Mesothelial cell of epicardium (in vitro differentiated cells): ENCODE measurements at regions not wholly inside any gene's neighbourhood (a gene's known extent, or its start where the extent isn't known, plus 50 kb on each side); places are given as distances from the start of the nearest gene placed in this dataset.

Experiments
- DNase-seq, 2 experiments: peaks; one replicate each; pipeline ENCODE4 v3.0.0; 2021; ENCODE audit warnings: low spot score in 2 of 2; ENCODE audit not compliant: unreplicated experiment in 2 of 2
- H3K27ac Mint-ChIP-seq: 2 replicates; pipeline ENCODE4 v1.8.0; 2021; ENCODE audit warnings: mixed read lengths
- H3K27me3 Mint-ChIP-seq: 2 replicates; pipeline ENCODE4 v1.8.0; 2021; ENCODE audit warnings: low read depth, mixed read lengths
- H3K36me3 Mint-ChIP-seq: 2 replicates; pipeline ENCODE4 v1.8.0; 2021; ENCODE audit warnings: mixed read lengths
- H3K4me1 Mint-ChIP-seq: 2 replicates; pipeline ENCODE4 v1.8.0; 2021; ENCODE audit warnings: mixed read lengths
- H3K4me3 Mint-ChIP-seq: 2 replicates; pipeline ENCODE4 v1.8.0; 2021; ENCODE audit warnings: mild to moderate bottlenecking, moderate library complexity, mixed read lengths
- H3K9me3 Mint-ChIP-seq: 2 replicates; pipeline ENCODE4 v1.8.0; 2021; ENCODE audit warnings: mixed read lengths
- TF ChIP-seq, protein P1 (sequence below): fragments of 200-600 bp; sonication (generic); IDR thresholded peaks from one replicate; pipeline ENCODE4 v1.5.0; 2021; ENCODE audit warnings: antibody characterized with exemption; ENCODE audit not compliant: unreplicated experiment

- DNase-seq = no peak
- Mint-ChIP-seq H3K9me3 (peaks cover 52% of the 10 kb centered on the region), H3K36me3 (no peaks in the 10 kb centered on the region), H3K27me3 (no peaks in the 10 kb centered on the region), H3K27ac (no peak overlapping the region), H3K4me3 (no peak overlapping the region), H3K4me1 (no peaks in the 10 kb centered on the region)
- TF ChIP-seq, protein P1, sequence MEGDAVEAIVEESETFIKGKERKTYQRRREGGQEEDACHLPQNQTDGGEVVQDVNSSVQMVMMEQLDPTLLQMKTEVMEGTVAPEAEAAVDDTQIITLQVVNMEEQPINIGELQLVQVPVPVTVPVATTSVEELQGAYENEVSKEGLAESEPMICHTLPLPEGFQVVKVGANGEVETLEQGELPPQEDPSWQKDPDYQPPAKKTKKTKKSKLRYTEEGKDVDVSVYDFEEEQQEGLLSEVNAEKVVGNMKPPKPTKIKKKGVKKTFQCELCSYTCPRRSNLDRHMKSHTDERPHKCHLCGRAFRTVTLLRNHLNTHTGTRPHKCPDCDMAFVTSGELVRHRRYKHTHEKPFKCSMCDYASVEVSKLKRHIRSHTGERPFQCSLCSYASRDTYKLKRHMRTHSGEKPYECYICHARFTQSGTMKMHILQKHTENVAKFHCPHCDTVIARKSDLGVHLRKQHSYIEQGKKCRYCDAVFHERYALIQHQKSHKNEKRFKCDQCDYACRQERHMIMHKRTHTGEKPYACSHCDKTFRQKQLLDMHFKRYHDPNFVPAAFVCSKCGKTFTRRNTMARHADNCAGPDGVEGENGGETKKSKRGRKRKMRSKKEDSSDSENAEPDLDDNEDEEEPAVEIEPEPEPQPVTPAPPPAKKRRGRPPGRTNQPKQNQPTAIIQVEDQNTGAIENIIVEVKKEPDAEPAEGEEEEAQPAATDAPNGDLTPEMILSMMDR = no peak
These were observed 273.7 kb downstream of the SMARCA1 start for GRCh38 chrX:129249563-129249962.

DNA sequence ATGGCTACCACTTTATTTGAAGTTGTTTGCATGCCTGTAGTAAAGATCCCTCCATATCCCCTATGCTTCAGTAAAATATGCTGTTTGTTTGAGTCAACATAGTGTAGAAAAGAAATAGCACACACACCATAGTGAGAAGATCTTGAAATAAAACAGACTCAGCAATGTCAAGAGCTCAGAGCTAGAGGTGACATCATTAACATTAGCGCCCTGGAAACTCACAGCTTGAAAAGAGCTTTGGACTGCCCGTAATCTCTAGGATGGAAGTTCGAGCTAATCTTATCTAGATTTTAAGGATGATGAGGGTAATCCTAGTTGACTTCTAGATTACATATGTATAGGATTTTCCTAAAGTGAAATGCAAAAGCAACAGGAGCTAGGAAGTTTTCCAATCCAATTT is 275.6 kb downstream of the SMARCA1 start:
- DNase-seq = no peak

GRCh38 chrX:129239371-129239770 is 283.9 kb downstream of the SMARCA1 start:
- no peaks in the 10 kb centered on the region for H3K36me3 Mint-ChIP-seq
- H3K27ac Mint-ChIP-seq = no peak overlapping the region
- H3K27me3 Mint-ChIP-seq = no peaks in the 10 kb centered on the region
- H3K9me3 Mint-ChIP-seq = peaks cover 55% of the 10 kb centered on the region
- no peak for DNase-seq
- H3K4me1 Mint-ChIP-seq = no peaks in the 10 kb centered on the region
- H3K4me3 Mint-ChIP-seq = no peak overlapping the region
- TF ChIP-seq, protein P1 = no peak

More for the DNA sequence above, 275.6 kb downstream of the SMARCA1 start:
- Mint-ChIP-seq H3K4me1 (no peaks in the 10 kb centered on the region), H3K4me3 (no peak overlapping the region), H3K36me3 (no peaks in the 10 kb centered on the region), H3K27me3 (no peaks in the 10 kb centered on the region), H3K27ac (no peak overlapping the region), H3K9me3 (peaks cover 44% of the 10 kb centered on the region)
- TF ChIP-seq, protein P1 = no peak

GRCh38 chrX:129238011-129238410 is 285.3 kb downstream of the SMARCA1 start:
- Mint-ChIP-seq H3K4me1 (no peaks in the 10 kb centered on the region), H3K36me3 (no peaks in the 10 kb centered on the region), H3K27ac (no peak overlapping the region), H3K27me3 (no peaks in the 10 kb centered on the region), H3K9me3 (peaks cover 52% of the 10 kb centered on the region), H3K4me3 (no peak overlapping the region)
- DNase-seq = no peak
- TF ChIP-seq, protein P1 = no peak

DNA sequence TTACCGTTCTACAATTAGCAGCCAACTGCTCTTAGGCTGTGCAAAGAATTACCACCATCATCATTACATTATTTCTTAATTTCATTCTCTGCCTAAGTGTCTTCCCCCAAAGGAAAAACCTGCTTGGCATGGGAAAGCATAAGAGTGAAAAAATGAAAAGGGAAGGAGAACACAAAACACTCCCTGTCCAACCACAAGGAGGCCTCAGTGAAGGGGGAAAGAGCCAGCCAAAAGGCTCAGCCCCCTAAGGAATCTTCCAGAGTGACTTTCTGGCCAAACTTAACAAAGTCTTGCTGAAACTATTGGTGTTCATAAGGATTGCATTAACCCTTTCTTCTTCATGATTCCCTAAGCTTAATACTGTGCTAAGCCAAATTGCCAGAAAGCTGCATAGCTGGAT is 287.4 kb downstream of the SMARCA1 start:
- Mint-ChIP-seq H3K36me3 (no peaks in the 10 kb centered on the region), H3K27ac (no peak overlapping the region), H3K4me1 (no peaks in the 10 kb centered on the region), H3K27me3 (no peaks in the 10 kb centered on the region), H3K4me3 (no peak overlapping the region), H3K9me3 (peaks cover 47% of the 10 kb centered on the region)
- TF ChIP-seq, protein P1 = no peak
- DNase-seq = no peak

- TF ChIP-seq, protein P1 = no peak
- H3K9me3 Mint-ChIP-seq = peaks cover 37% of the 10 kb centered on the region
These were observed 289.5 kb downstream of the SMARCA1 start for GRCh38 chrX:129233786-129234185.

More at GRCh38 chrX:129233786-129234185, 289.5 kb downstream of the SMARCA1 start:
- Mint-ChIP-seq H3K4me1 (no peaks in the 10 kb centered on the region), H3K4me3 (no peak overlapping the region), H3K27me3 (no peaks in the 10 kb centered on the region), H3K27ac (no peak overlapping the region), H3K36me3 (no peaks in the 10 kb centered on the region)
- no peak for DNase-seq
